ENCODE measurements at regions not wholly inside any gene's neighbourhood (a gene's known extent, or its start where the extent isn't known, plus 50 kb on each side); places are given as distances from the start of the nearest gene placed in this dataset.
"Not testable (repeated sequence)": the region's sequence is repeated elsewhere in the genome, so short reads cannot be mapped to it uniquely, and the experiment has no call there.

DNA sequence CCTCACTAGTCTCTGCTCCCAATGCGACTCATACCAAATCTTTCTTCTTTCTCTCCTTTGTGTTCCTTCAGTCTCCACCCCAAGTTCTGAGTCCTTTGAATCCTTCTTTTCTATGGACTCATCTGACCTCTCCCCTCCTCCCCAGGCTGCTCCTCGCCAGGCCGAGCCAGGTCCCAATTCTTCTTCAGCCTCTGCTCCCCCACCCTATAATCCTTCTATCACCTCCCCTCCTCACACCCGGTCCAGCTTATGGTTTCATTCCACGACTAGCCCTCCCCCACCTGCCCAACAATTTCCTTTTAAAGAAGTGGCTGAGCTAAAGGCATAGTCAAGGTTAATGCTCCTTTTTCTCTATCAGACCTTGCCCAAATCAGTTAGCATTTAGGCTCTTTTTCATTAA is 518.5 kb downstream of the MATN1 start:
- TF ChIP-seq, protein P1, sequence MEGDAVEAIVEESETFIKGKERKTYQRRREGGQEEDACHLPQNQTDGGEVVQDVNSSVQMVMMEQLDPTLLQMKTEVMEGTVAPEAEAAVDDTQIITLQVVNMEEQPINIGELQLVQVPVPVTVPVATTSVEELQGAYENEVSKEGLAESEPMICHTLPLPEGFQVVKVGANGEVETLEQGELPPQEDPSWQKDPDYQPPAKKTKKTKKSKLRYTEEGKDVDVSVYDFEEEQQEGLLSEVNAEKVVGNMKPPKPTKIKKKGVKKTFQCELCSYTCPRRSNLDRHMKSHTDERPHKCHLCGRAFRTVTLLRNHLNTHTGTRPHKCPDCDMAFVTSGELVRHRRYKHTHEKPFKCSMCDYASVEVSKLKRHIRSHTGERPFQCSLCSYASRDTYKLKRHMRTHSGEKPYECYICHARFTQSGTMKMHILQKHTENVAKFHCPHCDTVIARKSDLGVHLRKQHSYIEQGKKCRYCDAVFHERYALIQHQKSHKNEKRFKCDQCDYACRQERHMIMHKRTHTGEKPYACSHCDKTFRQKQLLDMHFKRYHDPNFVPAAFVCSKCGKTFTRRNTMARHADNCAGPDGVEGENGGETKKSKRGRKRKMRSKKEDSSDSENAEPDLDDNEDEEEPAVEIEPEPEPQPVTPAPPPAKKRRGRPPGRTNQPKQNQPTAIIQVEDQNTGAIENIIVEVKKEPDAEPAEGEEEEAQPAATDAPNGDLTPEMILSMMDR (conservative IDR thresholded peaks at IDR 0.05; ENCODE audit: low read length), result not testable (repeated sequence)
- TF ChIP-seq EZH2phosphoT487 (IDR thresholded peaks at IDR 0.05; ENCODE audit: borderline replicate concordance), result not testable (repeated sequence)
